ENCODE measurements at regions not wholly inside any gene's neighbourhood (a gene's known extent, or its start where the extent isn't known, plus 50 kb on each side); places are given as distances from the start of the nearest gene placed in this dataset.

- TF ChIP-seq POLR2A (IDR thresholded peaks at IDR 0.05; ENCODE audit: low read depth, low read length) (no peak), CTCF (IDR thresholded peaks at IDR 0.05; ENCODE audit: extremely low read depth in 1 of 2, insufficient read depth in 1 of 2, low read depth in 1 of 2, low read length in 2 of 2) (no peak), FOS (IDR thresholded peaks at IDR 0.05; ENCODE audit: borderline replicate concordance, insufficient read depth, low read length) (no peak)
Measured at GRCh38 chr2:57218206-57218605, 828.4 kb upstream of the VRK2 start.

Measured in endothelial cell of umbilical vein (primary cell).